DOHH2 (cell line): ENCODE measurements at regions not wholly inside any gene's neighbourhood (a gene's known extent, or its start where the extent isn't known, plus 50 kb on each side); places are given as distances from the start of the nearest gene placed in this dataset.
"Not testable (repeated sequence)": the region's sequence is repeated elsewhere in the genome, so short reads cannot be mapped to it uniquely, and the experiment has no call there.

Experiments used
- CTCF ChIP-seq: fragments of 200-600 bp; sonication (generic); IDR thresholded peaks from one replicate; pipeline ENCODE4 v1.5.1; 2014; ENCODE audit warnings: antibody characterized with exemption, mild to moderate bottlenecking, low read depth, low read length; ENCODE audit not compliant: poor library complexity, severe bottlenecking
- EZH2phosphoT487 ChIP-seq: fragments of 200-600 bp; sonication (generic); IDR thresholded peaks from 2 replicates; pipeline ENCODE4 v1.6.1; 2017; ENCODE audit warnings: borderline replicate concordance, mild to moderate bottlenecking, antibody characterized with exemption, low read length, moderate library complexity, mixed read lengths

- not testable (repeated sequence) for TF ChIP-seq CTCF, EZH2phosphoT487
Observed at GRCh38 chr9:40222617-40223200, 867.2 kb downstream of the SPATA31A1 start.
